Duodenal mucosa (tissue), 2 donors: ENCODE measurements at regions not wholly inside any gene's neighbourhood (a gene's known extent, or its start where the extent isn't known, plus 50 kb on each side); places are given as distances from the start of the nearest gene placed in this dataset.

Source experiments
- H3K27ac ChIP-seq: one replicate; pipeline ENCODE4 v1.7.0; 2013; ENCODE audit warnings: low read depth, low read length
- H3K27me3 ChIP-seq, 2 donors: one replicate each; pipeline ENCODE4 v1.7.0; 2013; ENCODE audit warnings: low read length in 2 of 2, control low read depth in 1 of 2; ENCODE audit not compliant: insufficient read depth in 2 of 2, control insufficient read depth in 1 of 2
- H3K36me3 ChIP-seq, 2 donors: one replicate each; pipeline ENCODE4 v1.7.0; 2013; ENCODE audit warnings: low read length in 2 of 2, control low read depth in 1 of 2; ENCODE audit not compliant: insufficient read depth in 2 of 2, control insufficient read depth in 1 of 2
- H3K4me1 ChIP-seq, 2 donors: one replicate each; pipeline ENCODE4 v1.7.0; 2013; ENCODE audit warnings: low read length in 2 of 2, control low read depth in 1 of 2; ENCODE audit not compliant: insufficient read depth in 2 of 2, control insufficient read depth in 1 of 2
- H3K4me3 ChIP-seq, 2 donors: one replicate each; pipeline ENCODE4 v1.7.0; 2013; ENCODE audit warnings: low read length in 2 of 2, low read depth in 1 of 2
- H3K9ac ChIP-seq, 2 donors: one replicate each; pipeline ENCODE4 v1.7.0; 2013; ENCODE audit warnings: low read length in 2 of 2, low read depth in 1 of 2
- H3K9me3 ChIP-seq, 2 donors: one replicate each; pipeline ENCODE4 v1.7.0; 2013; ENCODE audit warnings: low read length in 2 of 2, control low read depth in 1 of 2; ENCODE audit not compliant: control insufficient read depth in 1 of 2

GRCh38 chr10:8481718-8482504, 427.4 kb downstream of the GATA3 start:
- H3K9me3 ChIP-seq, result peaks cover 0 to 2% of the 10 kb centered on the region in 2 donors
- no peak overlapping the region for H3K4me3 ChIP-seq
- H3K27ac ChIP-seq, result no peak overlapping the region
- H3K9ac ChIP-seq, result no peak overlapping the region
- H3K27me3 ChIP-seq, result no peaks in the 10 kb centered on the region
- no peaks in the 10 kb centered on the region for H3K36me3 ChIP-seq
- H3K4me1 ChIP-seq, result no peaks in the 10 kb centered on the region

GRCh38 chr10:8485032-8485431, 430.5 kb downstream of the GATA3 start:
- H3K27ac ChIP-seq, result no peak overlapping the region
- no peak overlapping the region for H3K9ac ChIP-seq
- no peaks in the 10 kb centered on the region for H3K9me3 ChIP-seq
- no peaks in the 10 kb centered on the region for H3K27me3 ChIP-seq
- H3K4me3 ChIP-seq, result no peak overlapping the region
- H3K4me1 ChIP-seq, result no peaks in the 10 kb centered on the region
- no peaks in the 10 kb centered on the region for H3K36me3 ChIP-seq

DNA sequence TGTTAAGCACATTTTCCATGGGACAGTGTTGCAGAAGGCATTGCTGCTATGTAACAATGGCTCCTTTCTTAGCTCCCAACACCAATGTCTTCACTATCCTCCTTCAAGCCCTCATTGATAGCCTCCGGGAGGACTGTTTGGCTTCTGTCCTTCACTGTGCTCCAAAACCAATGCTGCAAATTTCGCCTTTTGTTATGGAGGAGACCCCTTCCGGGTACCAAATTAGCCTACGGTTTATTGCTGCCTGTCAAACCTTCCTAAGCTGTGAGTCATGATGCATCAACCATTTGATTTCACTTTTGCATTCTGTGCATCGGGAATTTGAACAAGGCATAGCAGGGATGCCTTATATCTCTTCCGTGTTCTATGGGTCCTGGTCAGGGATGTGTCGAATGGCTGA, 432.9 kb downstream of the GATA3 start:
- H3K4me3 ChIP-seq, result no peak overlapping the region
- no peak overlapping the region for H3K9ac ChIP-seq
- H3K27me3 ChIP-seq, result no peaks in the 10 kb centered on the region
- H3K27ac ChIP-seq, result no peak overlapping the region
- no peaks in the 10 kb centered on the region for H3K9me3 ChIP-seq
- no peaks in the 10 kb centered on the region for H3K4me1 ChIP-seq
- no peaks in the 10 kb centered on the region for H3K36me3 ChIP-seq

- Histone ChIP-seq H3K4me1 (no peaks in the 10 kb centered on the region), H3K9ac (no peak overlapping the region), H3K4me3 (no peak overlapping the region), H3K27me3 (no peaks in the 10 kb centered on the region), H3K9me3 (no peaks in the 10 kb centered on the region), H3K27ac (no peak overlapping the region), H3K36me3 (no peaks in the 10 kb centered on the region)
These were observed 434.7 kb downstream of the GATA3 start for GRCh38 chr10:8489232-8489631.

- Histone ChIP-seq H3K9ac (no peak overlapping the region), H3K4me3 (no peak overlapping the region), H3K9me3 (no peaks in the 10 kb centered on the region), H3K36me3 (no peaks in the 10 kb centered on the region), H3K4me1 (no peaks in the 10 kb centered on the region), H3K27ac (no peak overlapping the region), H3K27me3 (no peaks in the 10 kb centered on the region)
These were observed 435.3 kb downstream of the GATA3 start for GRCh38 chr10:8489823-8490222.

DNA sequence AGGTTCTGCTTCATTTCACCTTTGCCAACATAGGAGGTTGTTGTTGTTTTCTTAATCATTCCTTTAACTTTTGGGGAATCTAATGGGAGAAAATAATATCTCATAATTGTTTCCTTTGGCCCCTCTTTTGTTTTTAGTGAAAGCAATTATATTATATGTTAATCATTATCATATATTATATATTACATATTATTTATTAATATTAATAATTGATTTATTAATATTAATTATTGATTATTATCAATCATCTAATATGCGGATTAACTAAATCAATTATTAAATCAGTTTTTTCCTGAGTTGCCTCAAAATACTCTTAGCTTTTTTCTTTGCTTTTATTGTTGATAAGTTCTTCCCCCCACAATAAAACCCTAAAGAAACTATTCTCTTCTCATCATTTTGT, 443.8 kb downstream of the GATA3 start:
- Histone ChIP-seq H3K36me3 (no peaks in the 10 kb centered on the region), H3K4me3 (no peak overlapping the region), H3K4me1 (no peaks in the 10 kb centered on the region), H3K27me3 (no peaks in the 10 kb centered on the region), H3K9me3 (no peaks in the 10 kb centered on the region), H3K27ac (no peak overlapping the region), H3K9ac (no peak overlapping the region)

DNA sequence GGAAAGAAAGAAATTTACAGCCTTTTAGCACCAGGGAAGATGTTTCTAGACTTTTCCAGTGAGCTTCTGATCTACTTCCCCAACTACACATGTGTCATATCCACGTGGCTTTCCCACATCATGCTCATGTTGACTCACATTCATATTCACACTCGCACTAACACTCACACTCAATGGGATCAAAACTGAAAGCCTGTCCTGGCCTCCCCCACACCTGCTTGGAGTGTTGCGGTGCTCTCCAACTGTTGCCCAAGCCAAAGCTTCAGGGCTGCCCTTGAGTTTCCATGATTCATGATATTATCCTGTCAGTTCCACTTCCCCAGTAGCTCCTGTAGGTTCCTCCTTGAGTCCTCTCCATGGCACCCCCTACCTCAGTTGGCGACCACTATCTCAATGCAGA, 444.4 kb downstream of the GATA3 start:
- Histone ChIP-seq H3K36me3 (no peaks in the 10 kb centered on the region), H3K4me3 (no peak overlapping the region)

GRCh38 chr10:8499312-8499711, 444.8 kb downstream of the GATA3 start:
- Histone ChIP-seq H3K27ac (no peak overlapping the region), H3K4me3 (no peak overlapping the region), H3K9ac (no peak overlapping the region), H3K27me3 (no peaks in the 10 kb centered on the region), H3K9me3 (no peaks in the 10 kb centered on the region), H3K36me3 (no peaks in the 10 kb centered on the region), H3K4me1 (no peaks in the 10 kb centered on the region)

More for the DNA sequence above, 444.4 kb downstream of the GATA3 start:
- H3K4me1 ChIP-seq, result no peaks in the 10 kb centered on the region
- H3K27ac ChIP-seq, result no peak overlapping the region
- no peak overlapping the region for H3K9ac ChIP-seq
- no peaks in the 10 kb centered on the region for H3K9me3 ChIP-seq
- no peaks in the 10 kb centered on the region for H3K27me3 ChIP-seq

- H3K9me3 ChIP-seq, result no peaks in the 10 kb centered on the region
- no peak overlapping the region for H3K9ac ChIP-seq
- H3K27me3 ChIP-seq, result no peaks in the 10 kb centered on the region
- H3K36me3 ChIP-seq, result no peaks in the 10 kb centered on the region
- no peaks in the 10 kb centered on the region for H3K4me1 ChIP-seq
- no peak overlapping the region for H3K4me3 ChIP-seq
- no peak overlapping the region for H3K27ac ChIP-seq
These were observed 445.4 kb downstream of the GATA3 start for GRCh38 chr10:8499752-8500390.

- Histone ChIP-seq H3K36me3 (no peaks in the 10 kb centered on the region), H3K4me1 (no peaks in the 10 kb centered on the region), H3K4me3 (no peak overlapping the region), H3K27me3 (no peaks in the 10 kb centered on the region), H3K9ac (no peak overlapping the region), H3K27ac (no peak overlapping the region), H3K9me3 (no peaks in the 10 kb centered on the region)
These were observed 448.1 kb downstream of the GATA3 start for GRCh38 chr10:8502573-8502972.
